Medulla oblongata (tissue), 1 donor: ENCODE measurements at regions not wholly inside any gene's neighbourhood (a gene's known extent, or its start where the extent isn't known, plus 50 kb on each side); places are given as distances from the start of the nearest gene placed in this dataset.
"Not testable (repeated sequence)": the region's sequence is repeated elsewhere in the genome, so short reads cannot be mapped to it uniquely, and the experiment has no call there.

Experiments
- DNase-seq: peaks from one replicate; pipeline ENCODE4 v3.0.0-alpha.2; 2015; ENCODE audit errors: extremely low spot score

DNA sequence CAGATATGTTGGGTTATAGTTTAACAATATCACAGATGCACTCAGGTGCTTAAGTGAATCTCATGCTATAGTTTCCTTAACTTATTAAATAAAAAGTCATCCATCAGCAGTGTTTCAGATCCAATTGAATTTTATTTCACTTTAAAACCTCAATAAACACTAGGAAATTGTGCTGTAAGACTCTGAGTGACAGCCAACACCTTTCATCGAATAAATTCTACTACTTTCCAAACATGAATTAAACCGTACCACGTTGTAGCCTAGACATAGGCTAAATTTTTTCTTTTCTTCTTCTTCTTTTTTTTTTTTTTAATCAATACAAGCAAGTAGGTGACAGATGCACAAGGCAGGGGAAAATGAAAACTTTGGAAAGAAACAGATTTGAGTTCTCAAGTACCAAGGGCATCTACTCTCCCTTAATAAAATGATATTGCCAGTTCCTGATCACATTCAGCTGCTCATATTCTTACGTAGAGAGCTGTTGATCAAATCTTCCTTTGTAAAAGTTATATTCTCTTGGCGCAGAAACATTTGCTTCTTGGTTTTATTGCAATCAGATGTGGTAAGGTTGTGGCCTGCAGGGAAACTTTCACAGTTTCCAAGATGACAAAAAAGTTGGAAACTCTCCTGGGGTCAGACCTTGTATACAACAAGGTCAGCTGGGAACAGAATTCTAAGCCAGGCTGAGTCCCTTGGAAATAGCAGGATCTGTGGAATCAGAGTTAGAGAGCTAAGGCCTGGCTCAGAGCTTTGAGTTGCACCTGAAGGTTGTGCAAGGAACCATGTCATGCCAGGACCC is 147.7 kb downstream of the CD47 start:
- DNase-seq: no peak

GRCh38 chr3:107942244-107942643 is 148.6 kb downstream of the CD47 start:
- no peak for DNase-seq

- DNase-seq: no peak
Measured at GRCh38 chr3:107939691-107940442, 151.0 kb downstream of the CD47 start.

DNA sequence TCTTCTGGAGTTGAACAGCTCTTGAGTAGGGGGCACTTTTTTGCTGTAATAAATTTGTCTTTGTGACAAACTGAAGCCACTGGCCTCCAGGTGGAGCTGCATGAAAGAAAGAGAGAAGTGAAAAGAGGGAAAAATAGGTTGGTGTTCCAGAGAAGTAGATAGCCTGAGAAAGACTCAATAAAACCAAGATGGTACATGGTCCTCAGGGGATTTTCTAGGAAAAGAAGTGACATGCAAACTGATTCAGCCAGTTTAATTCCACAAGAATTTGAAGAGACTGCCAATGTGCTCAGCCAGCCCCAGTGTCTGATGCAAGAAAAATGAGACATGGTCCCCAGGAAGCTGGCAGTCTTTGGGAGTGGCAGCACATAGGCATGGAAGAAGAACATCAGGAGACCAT is 152.7 kb downstream of the CD47 start:
- peak; percentile 56 for DNase-seq

GRCh38 chr3:107934808-107935207 is 156.0 kb downstream of the CD47 start:
- no peak for DNase-seq

DNA sequence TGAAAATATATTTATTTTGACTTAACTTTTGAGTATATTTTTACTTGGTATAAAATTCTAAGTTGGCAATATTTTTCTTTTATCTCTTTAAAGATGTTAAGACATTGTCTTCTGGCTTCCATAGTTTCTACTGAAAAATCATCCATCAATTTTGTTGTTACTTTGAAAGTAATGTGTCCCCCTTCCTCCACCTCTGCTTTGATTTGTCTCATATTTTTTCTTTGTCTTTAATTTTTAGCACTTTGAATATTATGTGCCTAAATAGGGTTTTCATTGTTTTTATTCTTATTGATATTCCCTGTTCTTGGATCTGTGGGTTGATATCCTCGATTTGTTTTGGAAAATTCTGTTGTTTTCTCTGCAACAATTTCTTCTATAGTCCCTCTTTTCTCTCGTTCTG is 157.4 kb downstream of the CD47 start:
- no peak for DNase-seq

DNA sequence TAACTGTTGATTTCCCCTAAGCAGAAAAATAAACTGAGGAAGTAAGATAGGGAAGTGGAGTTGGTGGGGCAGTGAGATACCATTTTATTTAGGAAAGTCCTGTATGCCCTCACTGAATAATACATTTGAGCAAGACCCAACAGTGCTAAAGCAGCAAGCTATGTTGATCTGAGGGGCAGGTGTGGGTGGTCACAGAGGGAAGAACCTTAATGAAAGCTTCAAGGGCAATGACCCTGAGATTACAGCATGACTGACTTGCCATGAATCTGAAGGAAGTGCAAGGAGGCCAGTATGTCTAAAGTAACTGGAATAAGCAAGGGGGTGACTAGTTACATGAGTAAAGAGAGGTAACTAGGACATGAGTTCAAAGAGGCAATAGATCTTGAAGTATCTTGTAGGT is 159.5 kb downstream of the CD47 start:
- no peak for DNase-seq

GRCh38 chr3:107929088-107929487 is 161.7 kb downstream of the CD47 start:
- no peak for DNase-seq

DNA sequence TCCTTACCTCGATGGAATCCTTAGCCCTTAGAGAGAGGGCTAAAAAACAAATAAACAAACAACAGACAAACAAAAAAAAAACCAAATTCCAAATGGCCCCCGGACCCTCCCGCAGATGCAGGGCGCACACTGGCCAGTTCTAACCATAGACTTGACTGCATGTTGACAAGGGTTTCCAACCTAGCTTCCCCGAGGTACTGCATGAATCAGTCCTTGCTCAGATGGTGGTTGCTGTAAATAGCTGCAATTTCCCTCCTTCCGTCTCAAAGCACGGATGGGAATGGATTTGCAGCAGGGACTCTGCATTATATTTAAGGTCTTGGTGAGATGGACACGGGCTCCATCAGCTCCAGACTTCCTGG is 162.8 kb downstream of the CD47 start:
- DNase-seq: peak; percentile 35

- DNase-seq: peak; percentile 91
Measured at GRCh38 chr3:107927361-107928083, 163.3 kb downstream of the CD47 start.

DNA sequence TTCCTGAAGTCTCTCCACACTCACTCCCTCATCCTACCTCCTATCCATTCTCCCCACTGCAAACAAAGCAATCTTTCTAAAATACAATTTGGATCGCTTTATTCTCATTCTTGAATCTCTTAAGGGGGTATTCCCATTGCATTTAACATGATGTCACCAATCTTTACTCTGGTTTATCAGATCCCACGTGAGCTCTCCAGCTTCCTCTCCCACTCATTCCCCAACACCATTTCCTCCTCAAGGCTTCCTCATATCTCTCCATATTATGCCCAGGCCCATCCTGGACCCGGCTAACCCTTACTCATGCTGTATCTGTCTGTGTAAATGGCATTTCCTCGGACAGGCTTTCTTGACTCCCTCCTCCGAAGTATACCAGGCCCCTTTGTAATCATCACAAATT is 165.0 kb downstream of the CD47 start:
- no peak for DNase-seq

GRCh38 chr3:107921038-107921437 is 169.8 kb downstream of the CD47 start:
- no peak for DNase-seq

DNA sequence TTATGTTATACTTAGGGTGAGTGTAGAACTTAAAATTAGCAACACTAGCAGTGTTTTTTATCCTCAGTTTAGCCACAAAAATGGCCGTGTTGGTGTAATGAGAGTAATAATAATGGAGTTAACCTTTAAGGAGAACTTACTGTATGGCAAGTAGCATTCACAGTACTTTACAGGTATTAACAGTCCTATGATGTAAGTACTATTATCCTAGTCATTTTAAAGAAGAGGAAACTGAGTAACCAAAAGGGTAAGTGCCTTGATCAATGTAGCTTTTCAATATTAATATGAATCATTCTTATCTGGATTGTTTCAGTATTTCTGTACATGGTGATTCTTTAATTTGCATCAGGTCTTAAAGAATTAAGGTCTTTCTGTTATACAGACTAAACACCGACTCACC is 170.3 kb downstream of the CD47 start:
- no peak for DNase-seq

- DNase-seq: no peak
Measured at GRCh38 chr3:107919239-107919638, 171.6 kb downstream of the CD47 start.

DNA sequence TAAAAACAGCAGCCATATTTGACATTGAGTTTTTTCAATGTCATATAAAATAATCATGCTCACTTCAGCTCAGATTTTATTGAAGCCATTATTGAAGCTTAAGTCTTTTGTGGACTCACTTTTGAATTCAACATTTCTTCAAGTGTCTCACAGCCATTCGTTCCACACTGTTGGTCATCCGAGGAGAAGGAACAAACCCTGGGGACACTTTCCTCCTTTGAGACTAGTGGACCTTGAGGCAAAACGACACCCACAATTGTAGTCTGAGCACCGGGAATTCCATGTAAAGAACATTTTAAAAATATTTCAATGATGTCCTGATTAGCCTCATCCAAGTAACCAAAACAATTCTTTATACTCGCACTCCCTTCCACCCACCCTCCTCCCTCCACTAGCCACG is 174.7 kb downstream of the CD47 start:
- no peak for DNase-seq

DNA sequence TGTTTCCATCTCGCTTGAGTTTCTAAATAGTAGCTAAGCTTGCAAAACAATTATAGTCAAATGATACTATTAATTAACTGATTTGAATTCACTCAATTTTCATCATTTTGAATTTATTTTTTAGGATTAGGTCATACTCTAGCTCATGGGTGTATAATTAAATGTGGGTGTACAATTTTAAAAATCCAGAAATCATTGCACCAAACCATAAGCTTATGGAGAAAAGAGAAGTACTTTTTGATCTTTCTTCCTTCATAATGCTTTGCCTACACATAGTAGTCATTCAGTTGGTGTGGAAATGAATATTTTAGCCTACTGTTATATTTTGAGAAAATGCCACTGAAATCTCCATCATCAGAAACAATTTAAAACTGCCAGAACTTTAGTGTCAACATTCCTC is 175.1 kb downstream of the CD47 start:
- DNase-seq: no peak

GRCh38 chr3:107913701-107914100 is 177.1 kb downstream of the CD47 start:
- no peak for DNase-seq

DNA sequence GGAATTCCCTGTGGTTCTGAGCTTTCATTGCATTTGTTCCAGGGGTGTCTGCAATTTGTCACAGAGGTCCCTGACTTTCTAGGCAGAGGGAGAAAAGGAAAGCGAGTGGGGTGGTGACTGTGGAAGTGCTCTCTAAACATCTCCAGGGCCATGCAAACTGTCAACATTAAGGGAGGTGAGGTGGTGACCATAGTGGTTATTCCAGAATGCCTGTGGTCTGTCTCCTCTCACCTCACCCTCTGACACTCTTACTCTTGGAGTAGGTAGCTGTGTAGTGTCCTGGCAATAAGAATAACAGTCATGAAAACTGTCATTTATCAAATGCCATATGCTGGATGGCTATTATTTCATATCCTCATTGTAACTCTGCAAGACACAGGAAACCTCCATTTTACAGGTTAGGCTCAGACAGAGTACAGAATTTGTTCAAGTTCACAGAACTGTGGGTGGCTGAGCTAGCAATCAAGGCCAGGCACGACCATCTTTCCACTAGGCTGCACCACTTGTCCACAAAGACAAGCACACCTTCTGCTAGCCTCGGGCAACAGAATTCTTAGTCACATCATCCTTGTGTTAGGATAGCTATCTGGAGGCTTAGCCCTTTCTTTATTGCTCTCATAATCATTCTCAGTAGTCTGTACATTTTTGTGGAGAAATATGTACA is 179.4 kb downstream of the CD47 start:
- DNase-seq: no peak

DNA sequence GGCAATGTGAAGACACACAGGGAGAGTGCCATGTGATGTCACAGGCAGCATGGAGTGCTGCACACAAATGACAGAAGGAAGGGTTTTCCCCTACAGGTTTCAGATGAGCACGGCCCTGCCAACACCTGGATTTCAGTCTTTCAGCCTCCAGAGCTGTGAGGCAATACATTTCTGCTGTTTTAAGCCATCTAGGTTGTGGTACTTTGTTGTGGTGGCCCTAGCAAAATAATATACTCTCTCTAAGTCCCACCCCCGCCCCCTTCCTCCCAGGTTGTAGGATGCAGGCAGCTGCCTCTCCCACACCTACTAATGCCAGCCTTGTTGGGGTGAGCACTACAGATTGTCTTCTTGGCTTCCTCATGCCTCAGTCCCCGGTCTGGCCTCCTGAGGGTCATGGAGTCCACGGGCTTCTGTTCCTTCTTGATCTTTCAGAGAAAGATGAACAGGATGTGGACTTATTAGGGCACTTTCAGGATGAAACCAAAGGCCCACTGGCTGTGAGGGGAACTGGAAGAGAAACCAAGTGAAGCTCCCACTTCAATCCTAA is 180.0 kb downstream of the CD47 start:
- no peak for DNase-seq

GRCh38 chr3:107909583-107909982 is 181.2 kb downstream of the CD47 start:
- not testable (repeated sequence) for DNase-seq

- no peak for DNase-seq
Measured at GRCh38 chr3:107907996-107908395, 182.8 kb downstream of the CD47 start.

GRCh38 chr3:107904536-107905066 is 186.2 kb downstream of the CD47 start:
- DNase-seq: no peak
